EL (cell line): ENCODE measurements at regions not wholly inside any gene's neighbourhood (a gene's known extent, or its start where the extent isn't known, plus 50 kb on each side); places are given as distances from the start of the nearest gene placed in this dataset.
"Not testable (repeated sequence)": the region's sequence is repeated elsewhere in the genome, so short reads cannot be mapped to it uniquely, and the experiment has no call there.

Experiments used
- DNase-seq: peaks from one replicate; pipeline ENCODE4 v3.0.0-alpha.2; 2016

DNA sequence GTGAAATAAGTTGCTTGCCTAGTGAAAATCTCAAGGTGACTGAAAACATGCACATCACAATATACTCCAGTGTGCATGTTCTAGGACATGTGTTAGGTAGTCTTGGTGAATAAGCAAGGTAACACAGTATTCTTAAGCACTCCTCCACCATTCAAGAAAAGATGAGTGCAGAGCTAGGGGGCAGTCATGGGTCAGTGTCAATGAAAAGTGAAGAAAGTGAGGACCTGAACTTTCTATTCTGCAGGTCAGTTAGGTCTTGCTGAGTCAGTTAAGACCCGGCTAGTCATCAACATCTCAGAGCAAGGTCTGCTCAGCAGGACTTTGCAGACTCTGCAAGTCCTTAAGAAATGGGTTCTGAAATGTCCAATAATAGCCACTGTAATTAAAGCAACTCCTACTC, 82.6 kb upstream of the POMZP3 start:
- peak; percentile 1 for DNase-seq

DNA sequence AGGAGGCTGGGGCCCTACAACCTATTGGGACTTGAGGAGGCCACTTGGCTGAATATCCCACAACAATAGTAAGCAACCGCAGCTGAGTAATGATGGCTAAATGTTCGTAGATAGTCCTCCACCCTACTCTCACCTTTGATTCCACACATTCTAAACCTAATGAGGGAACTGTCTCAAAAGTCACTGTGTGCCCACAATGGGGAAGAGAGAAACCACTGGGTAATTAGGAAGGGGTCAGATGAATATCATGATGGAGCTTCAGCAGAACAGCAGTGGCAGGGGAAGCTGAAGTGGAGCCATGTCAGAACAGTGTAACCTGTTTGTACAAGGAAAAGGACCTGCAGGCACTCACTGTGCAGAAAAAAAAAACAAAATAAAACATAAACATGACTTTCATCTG, 81.4 kb upstream of the POMZP3 start:
- not testable (repeated sequence) for DNase-seq

GRCh38 chr7:76703815-76704214, 76.7 kb upstream of the POMZP3 start:
- not testable (repeated sequence) for DNase-seq

- DNase-seq, result not testable (repeated sequence)
These were observed 59.2 kb upstream of the POMZP3 start for GRCh38 chr7:76686277-76686676.

GRCh38 chr7:76684737-76685136, 57.7 kb upstream of the POMZP3 start:
- DNase-seq, result not testable (repeated sequence)

DNA sequence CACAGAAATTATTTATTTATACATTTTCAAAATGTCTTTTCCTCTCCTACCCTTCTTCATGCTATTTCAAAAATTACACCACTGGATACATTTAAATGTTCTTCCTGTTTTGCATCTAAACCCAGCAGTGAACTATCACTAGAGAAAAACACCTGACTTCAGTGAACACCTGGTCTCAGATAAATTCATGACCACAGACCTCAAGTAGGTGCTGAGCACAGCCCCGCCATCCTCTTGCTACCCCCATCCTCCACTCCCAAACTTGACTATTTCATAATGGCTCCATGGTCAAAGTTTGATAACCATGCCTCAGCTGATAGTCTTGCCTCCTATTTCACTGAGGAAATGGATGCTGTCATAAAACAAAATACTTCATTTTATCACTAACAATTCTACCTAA, 56.6 kb upstream of the POMZP3 start:
- not testable (repeated sequence) for DNase-seq

DNA sequence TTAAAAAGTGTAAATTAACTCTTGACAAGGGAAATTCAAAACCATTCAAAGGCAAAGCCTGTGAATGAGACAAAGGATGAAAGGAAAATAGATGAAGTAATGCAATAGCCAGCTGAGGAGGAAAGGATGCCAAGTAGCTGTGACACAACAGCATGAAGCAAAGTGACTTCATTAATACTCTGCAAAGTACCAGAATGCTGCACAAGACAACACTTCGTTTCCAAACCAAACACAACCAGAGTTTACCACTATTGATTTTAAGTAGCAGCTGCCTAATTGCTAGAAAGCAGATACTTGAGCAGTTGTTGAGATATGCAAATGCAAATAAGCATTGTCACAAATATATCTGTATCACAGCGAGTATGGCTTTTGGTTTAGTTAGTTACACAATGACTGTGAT, 54.7 kb upstream of the POMZP3 start:
- DNase-seq, result not testable (repeated sequence)

DNA sequence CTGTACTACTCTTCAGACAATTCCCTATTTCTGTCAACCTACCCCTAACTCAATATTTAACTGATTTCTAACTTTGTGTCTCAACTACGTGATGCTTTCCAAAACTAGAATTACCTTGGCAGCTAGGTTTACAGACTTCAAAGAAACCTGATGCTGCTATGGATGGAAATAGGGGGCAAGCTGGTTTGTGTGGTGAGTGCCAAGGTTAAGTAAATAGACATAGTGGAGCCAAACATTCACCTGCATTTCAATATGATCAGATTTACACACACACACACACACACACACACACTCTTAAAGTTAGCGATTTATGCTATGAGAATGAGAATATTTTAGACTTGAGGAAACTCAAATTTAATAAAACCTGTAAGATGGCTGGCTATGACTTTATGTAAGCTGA, 52.1 kb upstream of the POMZP3 start:
- DNase-seq, result not testable (repeated sequence)

GRCh38 chr7:76678500-76678899, 51.4 kb upstream of the POMZP3 start:
- not testable (repeated sequence) for DNase-seq

GRCh38 chr7:76676890-76677289, 49.8 kb upstream of the POMZP3 start:
- not testable (repeated sequence) for DNase-seq
